IMR-90 (cell line): ENCODE measurements at regions not wholly inside any gene's neighbourhood (a gene's known extent, or its start where the extent isn't known, plus 50 kb on each side); places are given as distances from the start of the nearest gene placed in this dataset.
A peak's percentile ranks its signal among the peaks of the same experiment; 100 is the strongest.

Source experiments
- ATAC-seq: fragments of 200-7000 bp; cut with Tn5 transposase; 2 replicates; pipeline ENCODE4 v1.9.1; 2020; ENCODE audit warnings: low read depth, mild to moderate bottlenecking, moderate library complexity
- BruUV-seq: library from RNA; stranded (reverse); fragments of 400-500 nt; replicated peaks from 2 replicates; lab custom pipeline; 2021; lab: Mats Ljungman, UMichigan
- CTCF ChIA-PET: fragments of 300-600 bp; formaldehyde crosslinking; extraction: SDS; loops from one replicate; lab custom pipeline; 2021; ENCODE audit warnings: antibody characterized with exemption; lab: Yijun Ruan, JAX
- POLR2A ChIA-PET: fragments of 300-600 bp; sonication (Branson Sonifier 250); formaldehyde crosslinking; loops from one replicate; lab custom pipeline; 2022; ENCODE audit warnings: antibody characterized with exemption; ENCODE audit not compliant: unreplicated experiment; lab: Charles Lee
- DNase-seq: peaks from one replicate; pipeline ENCODE4 v3.0.0; 2013
- H2AFZ ChIP-seq: replicated peaks from 2 replicates; pipeline ENCODE3; 2013; ENCODE audit warnings: low read length, mild to moderate bottlenecking; ENCODE audit not compliant: poor library complexity
- H2AK5ac ChIP-seq: 2 replicates; pipeline ENCODE4 v1.6.1; 2013; ENCODE audit warnings: low read depth, low read length, inconsistent platforms
- H2AK9ac ChIP-seq: replicated peaks from 2 replicates; pipeline ENCODE3; 2013; ENCODE audit warnings: mild to moderate bottlenecking, low read depth, low read length, moderate library complexity; ENCODE audit not compliant: poor library complexity
- H2BK120ac ChIP-seq: 2 replicates; pipeline ENCODE4 v1.6.1; 2013; ENCODE audit warnings: low read depth, low read length, inconsistent platforms
- H2BK15ac ChIP-seq: 3 replicates; pipeline ENCODE4 v1.6.1; 2013; ENCODE audit warnings: low read depth, low read length, inconsistent platforms
- H2BK20ac ChIP-seq: 2 replicates; pipeline ENCODE4 v1.6.1; 2013; ENCODE audit warnings: low read depth, mild to moderate bottlenecking, inconsistent platforms, low read length, moderate library complexity
- H2BK5ac ChIP-seq: 2 replicates; pipeline ENCODE4 v1.6.1; 2013; ENCODE audit warnings: mild to moderate bottlenecking, low read depth, low read length, inconsistent platforms; ENCODE audit not compliant: poor library complexity, severe bottlenecking
- H3K14ac ChIP-seq: replicated peaks from 2 replicates; pipeline ENCODE4 v1.6.1; 2013; ENCODE audit warnings: low read depth, low read length, inconsistent platforms
- H3K18ac ChIP-seq: 2 replicates; pipeline ENCODE4 v1.6.1; 2013; ENCODE audit warnings: low read depth, low read length, control low read depth
- H3K23ac ChIP-seq: 2 replicates; pipeline ENCODE4 v1.6.1; 2013; ENCODE audit warnings: low read depth, low read length, inconsistent platforms
- H3K27ac ChIP-seq: 2 replicates; pipeline ENCODE4 v1.5.1; 2013; ENCODE audit warnings: mild to moderate bottlenecking, control low read depth, low read length; ENCODE audit not compliant: insufficient read depth
- H3K27me3 ChIP-seq: 2 replicates; pipeline ENCODE4 v1.6.1; 2013; ENCODE audit warnings: low read length; ENCODE audit not compliant: control insufficient read depth, insufficient read depth
- H3K36me3 ChIP-seq: 2 replicates; pipeline ENCODE4 v1.6.1; 2013; ENCODE audit warnings: low read length, mixed read lengths; ENCODE audit not compliant: control insufficient read depth, insufficient read depth
- H3K4ac ChIP-seq: 2 replicates; pipeline ENCODE4 v1.6.1; 2013; ENCODE audit warnings: low read depth, low read length, inconsistent platforms
- H3K4me1 ChIP-seq: 2 replicates; pipeline ENCODE4 v1.6.1; 2013; ENCODE audit warnings: low read length, mixed read lengths; ENCODE audit not compliant: control insufficient read depth, insufficient read depth
- H3K4me2 ChIP-seq: 2 replicates; pipeline ENCODE4 v1.6.1; 2013; ENCODE audit warnings: low read depth, mild to moderate bottlenecking, control low read depth, low read length, moderate library complexity
- H3K4me3 ChIP-seq: 2 replicates; pipeline ENCODE4 v1.5.1; 2013; ENCODE audit warnings: low read depth, mild to moderate bottlenecking, control low read depth, low read length, moderate library complexity; ENCODE audit not compliant: insufficient read depth
- H3K56ac ChIP-seq: 2 replicates; pipeline ENCODE4 v1.6.1; 2013; ENCODE audit warnings: low read length, inconsistent platforms; ENCODE audit not compliant: insufficient read depth; ENCODE audit errors: extremely low read depth
- H3K79me1 ChIP-seq, 2 experiments: 2 replicates each; pipeline ENCODE4 v1.6.1; 2013; ENCODE audit warnings: low read length in 2 of 2, inconsistent platforms in 1 of 2, low read depth in 1 of 2
- H3K9ac ChIP-seq: 2 replicates; pipeline ENCODE4 v1.6.1; 2013; ENCODE audit warnings: low read depth, low read length, control low read depth
- H3K9me1 ChIP-seq: 2 replicates; pipeline ENCODE4 v1.6.1; 2013; ENCODE audit warnings: low read length, inconsistent platforms; ENCODE audit not compliant: insufficient read depth
- H3K9me3 ChIP-seq: 2 replicates; pipeline ENCODE4 v1.6.1; 2013; ENCODE audit warnings: low read length; ENCODE audit not compliant: control insufficient read depth, insufficient read depth
- H4K20me1 ChIP-seq: 2 replicates; pipeline ENCODE4 v1.6.1; 2013; ENCODE audit warnings: low read length, inconsistent platforms; ENCODE audit not compliant: insufficient read depth
- H4K5ac ChIP-seq: 2 replicates; pipeline ENCODE4 v1.6.1; 2013; ENCODE audit warnings: mild to moderate bottlenecking, low read depth, low read length, control low read depth
- H4K8ac ChIP-seq, 2 experiments: 2 replicates each; pipeline ENCODE4 v1.6.1; 2013; ENCODE audit warnings: low read depth in 2 of 2, low read length in 2 of 2, control low read depth in 1 of 2, inconsistent platforms in 1 of 2
- H4K91ac ChIP-seq: 2 replicates; pipeline ENCODE4 v1.6.1; 2013; ENCODE audit warnings: low read depth, low read length, inconsistent platforms; ENCODE audit not compliant: insufficient read depth
- BHLHE40 ChIP-seq: fragments of 150-350 bp; IDR thresholded peaks from 2 replicates; pipeline ENCODE4 v1.6.1; 2016; ENCODE audit warnings: mild to moderate bottlenecking, low read depth, low read length
- CEBPB ChIP-seq: IDR thresholded peaks from 2 replicates; pipeline ENCODE4 v1.6.1; 2012; ENCODE audit warnings: low read depth, low read length, improper control_type of control experiment
- CHD1 ChIP-seq: IDR thresholded peaks from 2 replicates; pipeline ENCODE4 v1.6.1; 2012; ENCODE audit warnings: low read depth, low read length, improper control_type of control experiment
- ELK1 ChIP-seq: fragments of 150-350 bp; IDR thresholded peaks from 2 replicates; pipeline ENCODE4 v1.6.1; 2016; ENCODE audit warnings: low read depth, mild to moderate bottlenecking, low read length, moderate library complexity, borderline replicate concordance
- FOS ChIP-seq: fragments of 150-350 bp; IDR thresholded peaks from 2 replicates; pipeline ENCODE4 v1.6.1; 2016; ENCODE audit warnings: low read depth, low read length
- MAFK ChIP-seq: IDR thresholded peaks from 2 replicates; pipeline ENCODE4 v1.6.1; 2012; ENCODE audit warnings: low read depth, low read length, improper control_type of control experiment
- MAZ ChIP-seq: IDR thresholded peaks from 2 replicates; pipeline ENCODE4 v1.6.1; 2012; ENCODE audit warnings: low read depth, mild to moderate bottlenecking, low read length, improper control_type of control experiment, moderate library complexity, borderline replicate concordance
- MXI1 ChIP-seq: IDR thresholded peaks from 2 replicates; pipeline ENCODE4 v1.6.1; 2012; ENCODE audit warnings: low read depth, mild to moderate bottlenecking, low read length, moderate library complexity, borderline replicate concordance
- NFE2L2 ChIP-seq: fragments of 150-350 bp; IDR thresholded peaks from 2 replicates; pipeline ENCODE4 v1.6.1; 2016; ENCODE audit warnings: low read depth, mild to moderate bottlenecking, low read length
- POLR2A ChIP-seq: IDR thresholded peaks from 2 replicates; pipeline ENCODE4 v1.6.1; 2012; ENCODE audit warnings: mild to moderate bottlenecking, low read depth, low read length
- RAD21 ChIP-seq: IDR thresholded peaks from 2 replicates; pipeline ENCODE4 v1.6.1; 2012; ENCODE audit warnings: low read length, improper control_type of control experiment
- RCOR1 ChIP-seq: IDR thresholded peaks from 2 replicates; pipeline ENCODE4 v1.6.1; 2012; ENCODE audit warnings: mild to moderate bottlenecking, low read length, improper control_type of control experiment; ENCODE audit not compliant: insufficient replicate concordance
- RFX5 ChIP-seq: IDR thresholded peaks from 2 replicates; pipeline ENCODE4 v1.8.0; 2012; ENCODE audit warnings: low read depth, mild to moderate bottlenecking, low read length, moderate library complexity
- SMC3 ChIP-seq: fragments of 150-350 bp; IDR thresholded peaks from 2 replicates; pipeline ENCODE4 v1.6.1; 2016; ENCODE audit warnings: low read depth, mild to moderate bottlenecking, antibody characterized with exemption, low read length, moderate library complexity
- USF2 ChIP-seq: fragments of 150-350 bp; IDR thresholded peaks from 2 replicates; pipeline ENCODE4 v1.6.1; 2017; ENCODE audit warnings: mild to moderate bottlenecking, antibody characterized with exemption, low read length, low read depth
- WGBS, 2 experiments: methylation state at CpG; one replicate each; pipeline versions ENCODE4 v1.1.5 to v1.1.7; 2013; ENCODE audit warnings: missing lambda C conversion rate in 2 of 2; ENCODE audit not compliant: insufficient read length in 1 of 2; ENCODE audit errors: extremely low coverage in 2 of 2; 5-methylcytosine and 5-hydroxymethylcytosine counted together
- dilution Hi-C: fragments of 300-500 bp; cut with HindIII; formaldehyde crosslinking; loops from one replicate; pipeline ENCODE4 v1.14.3; 2018; ENCODE audit warnings: low sequenced_read_pairs; ENCODE audit not compliant: unreplicated experiment
- in situ Hi-C: fragments of 300-500 bp; cut with MboI; formaldehyde crosslinking; loops from 3 replicates; pipeline ENCODE4 v1.14.3; 2019; ENCODE audit warnings: low sequenced_read_pairs, inconsistent platforms, mixed read lengths
- intact Hi-C: fragments of 100-400 bp; cut with micrococcal nuclease; formaldehyde crosslinking; loops from 2 replicates; pipeline ENCODE4 v1.10.0; 2022
- TF ChIP-seq, protein P1 (sequence below): conservative IDR thresholded peaks from 2 replicates; pipeline ENCODE4 v1.5.1; 2012; ENCODE audit warnings: mild to moderate bottlenecking, low read depth, low read length, improper control_type of control experiment

DNA sequence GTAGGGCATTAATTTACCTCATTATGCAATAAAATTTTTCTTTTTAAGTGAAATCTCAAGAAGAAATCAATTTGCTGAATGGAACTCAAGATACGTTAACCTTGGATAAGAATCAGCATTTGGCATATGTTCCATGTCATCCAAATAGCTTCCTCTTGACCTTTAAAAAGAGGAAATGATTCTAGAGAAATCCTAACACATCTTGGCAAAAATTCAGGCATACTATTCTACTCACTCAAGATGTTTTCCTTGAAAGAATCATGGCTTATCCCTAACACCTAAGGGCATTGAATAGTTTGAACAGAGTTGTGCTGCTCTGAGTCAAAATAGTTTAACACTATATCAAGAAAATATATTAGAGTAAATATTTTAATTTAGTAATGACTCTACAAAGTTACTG lies 678.0 kb downstream of the EPHA4 start:
- CTCF ChIA-PET: interaction anchor here (1.0 kb wide), 1 partner anchor 47 kb away, joined by 3 read pairs; no protein-coding TSS in a partner anchor
- dilution Hi-C loops: no loop called here

More for the DNA sequence above, 678.0 kb downstream of the EPHA4 start:
- Histone ChIP-seq H3K36me3 (no peaks in the 10 kb centered on the region), H3K14ac (no peak overlapping the region), H3K9me3 (no peaks in the 10 kb centered on the region), H2BK15ac (no peak overlapping the region), H3K9ac (no peak overlapping the region), H3K23ac (no peak overlapping the region), H3K18ac (no peak overlapping the region), H4K91ac (no peak overlapping the region), H2AK5ac (no peak overlapping the region), H3K4me2 (no peak overlapping the region), H3K27ac (no peak overlapping the region), H2AFZ (no peak overlapping the region), H4K20me1 (no peaks in the 10 kb centered on the region), H3K27me3 (no peaks in the 10 kb centered on the region; the same call in 1 of the 2 replicates), H2BK120ac (no peak overlapping the region), H4K8ac (no peak overlapping the region), H2BK20ac (no peak overlapping the region), H2BK5ac (no peak overlapping the region), H3K79me1 (no peaks in the 10 kb centered on the region), H3K4me3 (no peak overlapping the region), H3K9me1 (peaks cover 2% of the 10 kb centered on the region; the same call in 1 of the 2 replicates), H3K4ac (no peak overlapping the region), H3K56ac (no peak overlapping the region), H4K5ac (no peak overlapping the region), H2AK9ac (no peak overlapping the region), H3K4me1 (no peaks in the 10 kb centered on the region)
- ATAC-seq: no peak
- WGBS, 2 experiments: no CpG with 5 or more reads among the region's 1 CpG
- POLR2A ChIA-PET: no interaction called here
- intact Hi-C loops (no loop called here), in situ Hi-C loops (no loop called here)
- TF ChIP-seq FOS (no peak), MAZ (no peak), CHD1 (no peak), CEBPB (no peak), SMC3 (no peak), RCOR1 (no peak), NFE2L2 (no peak), ELK1 (no peak), MXI1 (no peak), BHLHE40 (no peak), MAFK (no peak), RFX5 (no peak), POLR2A (no peak), RAD21 (no peak), USF2 (no peak)
- TF ChIP-seq, protein P1, sequence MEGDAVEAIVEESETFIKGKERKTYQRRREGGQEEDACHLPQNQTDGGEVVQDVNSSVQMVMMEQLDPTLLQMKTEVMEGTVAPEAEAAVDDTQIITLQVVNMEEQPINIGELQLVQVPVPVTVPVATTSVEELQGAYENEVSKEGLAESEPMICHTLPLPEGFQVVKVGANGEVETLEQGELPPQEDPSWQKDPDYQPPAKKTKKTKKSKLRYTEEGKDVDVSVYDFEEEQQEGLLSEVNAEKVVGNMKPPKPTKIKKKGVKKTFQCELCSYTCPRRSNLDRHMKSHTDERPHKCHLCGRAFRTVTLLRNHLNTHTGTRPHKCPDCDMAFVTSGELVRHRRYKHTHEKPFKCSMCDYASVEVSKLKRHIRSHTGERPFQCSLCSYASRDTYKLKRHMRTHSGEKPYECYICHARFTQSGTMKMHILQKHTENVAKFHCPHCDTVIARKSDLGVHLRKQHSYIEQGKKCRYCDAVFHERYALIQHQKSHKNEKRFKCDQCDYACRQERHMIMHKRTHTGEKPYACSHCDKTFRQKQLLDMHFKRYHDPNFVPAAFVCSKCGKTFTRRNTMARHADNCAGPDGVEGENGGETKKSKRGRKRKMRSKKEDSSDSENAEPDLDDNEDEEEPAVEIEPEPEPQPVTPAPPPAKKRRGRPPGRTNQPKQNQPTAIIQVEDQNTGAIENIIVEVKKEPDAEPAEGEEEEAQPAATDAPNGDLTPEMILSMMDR: no peak
- peak; percentile 34 for DNase-seq
- BruUV-seq: no TSS peak
